H1 (cell line): ENCODE measurements at regions not wholly inside any gene's neighbourhood (a gene's known extent, or its start where the extent isn't known, plus 50 kb on each side); places are given as distances from the start of the nearest gene placed in this dataset.

Source experiments
- ATF3 ChIP-seq: IDR thresholded peaks from 2 replicates; pipeline ENCODE4 v1.6.1; 2011; ENCODE audit warnings: low read depth, mild to moderate bottlenecking, low read length; ENCODE audit not compliant: insufficient read depth
- BCL11A ChIP-seq, 2 experiments: IDR thresholded peaks; one replicate each; pipeline ENCODE4 v1.6.1; 2011; ENCODE audit warnings: low read depth in 2 of 2, low read length in 2 of 2, mild to moderate bottlenecking in 2 of 2
- CREB1 ChIP-seq: IDR thresholded peaks from 2 replicates; pipeline ENCODE4 v1.6.1; 2012; ENCODE audit warnings: inconsistent platforms
- CTCF ChIP-seq, 3 experiments: IDR thresholded peaks; 1 replicate in 2 of 3; 2 replicates in 1 of 3; pipeline versions ENCODE4 v1.5.1 to v1.6.1; 2011; ENCODE audit warnings: low read length in 3 of 3, mild to moderate bottlenecking in 3 of 3, inconsistent platforms in 2 of 3, low read depth in 1 of 3, moderate library complexity in 1 of 3; ENCODE audit not compliant: insufficient read depth in 1 of 3; ENCODE audit errors: control extremely low read depth in 1 of 3
- POU5F1 ChIP-seq: IDR thresholded peaks from 2 replicates; pipeline ENCODE4 v1.6.1; 2011; ENCODE audit warnings: low read depth, mild to moderate bottlenecking, low read length, moderate library complexity
- RNF2 ChIP-seq: fragments of 200-900, 300-1000 bp; sonication (generic); IDR thresholded peaks from 2 replicates; pipeline ENCODE4 v1.7.1; 2016; ENCODE audit warnings: borderline replicate concordance, low read depth, mild to moderate bottlenecking, antibody characterized with exemption, low read length; ENCODE audit not compliant: poor library complexity, severe bottlenecking; ENCODE audit errors: missing control alignments
- TEAD4 ChIP-seq: IDR thresholded peaks from 2 replicates; pipeline ENCODE4 v1.6.1; 2012; ENCODE audit warnings: low read depth, low read length, inconsistent platforms, mixed read lengths
- ZNF274 ChIP-seq: IDR thresholded peaks from 2 replicates; pipeline ENCODE4 v1.7.0; 2012; ENCODE audit warnings: low read length, borderline replicate concordance; ENCODE audit errors: extremely low read depth
- TF ChIP-seq, protein P1 (sequence below): fragments of 300-600 bp; sonication (generic); IDR thresholded peaks from 2 replicates; pipeline ENCODE4 v1.7.1; 2012; ENCODE audit warnings: low read length, moderate library complexity, mild to moderate bottlenecking, inconsistent platforms; ENCODE audit not compliant: insufficient replicate concordance

DNA sequence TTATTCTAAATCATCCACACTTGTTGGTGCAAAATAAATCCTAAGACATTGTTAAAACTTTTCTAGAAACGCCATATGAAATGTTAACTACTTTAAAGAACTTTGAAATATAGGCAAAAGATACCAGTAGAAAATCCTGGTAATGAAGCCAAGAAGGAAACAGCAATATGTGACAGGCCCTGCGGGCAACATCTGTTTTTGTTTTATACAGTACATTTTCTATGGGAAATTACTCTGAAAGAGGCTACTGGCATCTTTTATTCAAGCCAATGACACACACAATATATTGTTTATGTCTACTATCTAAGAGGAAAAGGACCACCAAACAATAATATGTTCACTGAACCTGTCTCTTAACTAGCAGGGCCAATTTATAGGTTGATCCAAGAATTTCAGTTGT lies 829.7 kb downstream of the PCDH17 start (continued):
- no peak for TF ChIP-seq CTCF (IDR thresholded peaks at IDR 0.05; ENCODE audit: control extremely low read depth in 1 of 3, insufficient read depth in 1 of 3, low read depth in 1 of 3, low read length in 3 of 3)
- TF ChIP-seq BCL11A (IDR thresholded peaks at IDR 0.05; ENCODE audit: low read depth in 2 of 2, low read length in 2 of 2): no peak
- no peak for TF ChIP-seq ZNF274
- TF ChIP-seq CREB1: no peak
- TF ChIP-seq POU5F1: no peak
- TF ChIP-seq, protein P1, sequence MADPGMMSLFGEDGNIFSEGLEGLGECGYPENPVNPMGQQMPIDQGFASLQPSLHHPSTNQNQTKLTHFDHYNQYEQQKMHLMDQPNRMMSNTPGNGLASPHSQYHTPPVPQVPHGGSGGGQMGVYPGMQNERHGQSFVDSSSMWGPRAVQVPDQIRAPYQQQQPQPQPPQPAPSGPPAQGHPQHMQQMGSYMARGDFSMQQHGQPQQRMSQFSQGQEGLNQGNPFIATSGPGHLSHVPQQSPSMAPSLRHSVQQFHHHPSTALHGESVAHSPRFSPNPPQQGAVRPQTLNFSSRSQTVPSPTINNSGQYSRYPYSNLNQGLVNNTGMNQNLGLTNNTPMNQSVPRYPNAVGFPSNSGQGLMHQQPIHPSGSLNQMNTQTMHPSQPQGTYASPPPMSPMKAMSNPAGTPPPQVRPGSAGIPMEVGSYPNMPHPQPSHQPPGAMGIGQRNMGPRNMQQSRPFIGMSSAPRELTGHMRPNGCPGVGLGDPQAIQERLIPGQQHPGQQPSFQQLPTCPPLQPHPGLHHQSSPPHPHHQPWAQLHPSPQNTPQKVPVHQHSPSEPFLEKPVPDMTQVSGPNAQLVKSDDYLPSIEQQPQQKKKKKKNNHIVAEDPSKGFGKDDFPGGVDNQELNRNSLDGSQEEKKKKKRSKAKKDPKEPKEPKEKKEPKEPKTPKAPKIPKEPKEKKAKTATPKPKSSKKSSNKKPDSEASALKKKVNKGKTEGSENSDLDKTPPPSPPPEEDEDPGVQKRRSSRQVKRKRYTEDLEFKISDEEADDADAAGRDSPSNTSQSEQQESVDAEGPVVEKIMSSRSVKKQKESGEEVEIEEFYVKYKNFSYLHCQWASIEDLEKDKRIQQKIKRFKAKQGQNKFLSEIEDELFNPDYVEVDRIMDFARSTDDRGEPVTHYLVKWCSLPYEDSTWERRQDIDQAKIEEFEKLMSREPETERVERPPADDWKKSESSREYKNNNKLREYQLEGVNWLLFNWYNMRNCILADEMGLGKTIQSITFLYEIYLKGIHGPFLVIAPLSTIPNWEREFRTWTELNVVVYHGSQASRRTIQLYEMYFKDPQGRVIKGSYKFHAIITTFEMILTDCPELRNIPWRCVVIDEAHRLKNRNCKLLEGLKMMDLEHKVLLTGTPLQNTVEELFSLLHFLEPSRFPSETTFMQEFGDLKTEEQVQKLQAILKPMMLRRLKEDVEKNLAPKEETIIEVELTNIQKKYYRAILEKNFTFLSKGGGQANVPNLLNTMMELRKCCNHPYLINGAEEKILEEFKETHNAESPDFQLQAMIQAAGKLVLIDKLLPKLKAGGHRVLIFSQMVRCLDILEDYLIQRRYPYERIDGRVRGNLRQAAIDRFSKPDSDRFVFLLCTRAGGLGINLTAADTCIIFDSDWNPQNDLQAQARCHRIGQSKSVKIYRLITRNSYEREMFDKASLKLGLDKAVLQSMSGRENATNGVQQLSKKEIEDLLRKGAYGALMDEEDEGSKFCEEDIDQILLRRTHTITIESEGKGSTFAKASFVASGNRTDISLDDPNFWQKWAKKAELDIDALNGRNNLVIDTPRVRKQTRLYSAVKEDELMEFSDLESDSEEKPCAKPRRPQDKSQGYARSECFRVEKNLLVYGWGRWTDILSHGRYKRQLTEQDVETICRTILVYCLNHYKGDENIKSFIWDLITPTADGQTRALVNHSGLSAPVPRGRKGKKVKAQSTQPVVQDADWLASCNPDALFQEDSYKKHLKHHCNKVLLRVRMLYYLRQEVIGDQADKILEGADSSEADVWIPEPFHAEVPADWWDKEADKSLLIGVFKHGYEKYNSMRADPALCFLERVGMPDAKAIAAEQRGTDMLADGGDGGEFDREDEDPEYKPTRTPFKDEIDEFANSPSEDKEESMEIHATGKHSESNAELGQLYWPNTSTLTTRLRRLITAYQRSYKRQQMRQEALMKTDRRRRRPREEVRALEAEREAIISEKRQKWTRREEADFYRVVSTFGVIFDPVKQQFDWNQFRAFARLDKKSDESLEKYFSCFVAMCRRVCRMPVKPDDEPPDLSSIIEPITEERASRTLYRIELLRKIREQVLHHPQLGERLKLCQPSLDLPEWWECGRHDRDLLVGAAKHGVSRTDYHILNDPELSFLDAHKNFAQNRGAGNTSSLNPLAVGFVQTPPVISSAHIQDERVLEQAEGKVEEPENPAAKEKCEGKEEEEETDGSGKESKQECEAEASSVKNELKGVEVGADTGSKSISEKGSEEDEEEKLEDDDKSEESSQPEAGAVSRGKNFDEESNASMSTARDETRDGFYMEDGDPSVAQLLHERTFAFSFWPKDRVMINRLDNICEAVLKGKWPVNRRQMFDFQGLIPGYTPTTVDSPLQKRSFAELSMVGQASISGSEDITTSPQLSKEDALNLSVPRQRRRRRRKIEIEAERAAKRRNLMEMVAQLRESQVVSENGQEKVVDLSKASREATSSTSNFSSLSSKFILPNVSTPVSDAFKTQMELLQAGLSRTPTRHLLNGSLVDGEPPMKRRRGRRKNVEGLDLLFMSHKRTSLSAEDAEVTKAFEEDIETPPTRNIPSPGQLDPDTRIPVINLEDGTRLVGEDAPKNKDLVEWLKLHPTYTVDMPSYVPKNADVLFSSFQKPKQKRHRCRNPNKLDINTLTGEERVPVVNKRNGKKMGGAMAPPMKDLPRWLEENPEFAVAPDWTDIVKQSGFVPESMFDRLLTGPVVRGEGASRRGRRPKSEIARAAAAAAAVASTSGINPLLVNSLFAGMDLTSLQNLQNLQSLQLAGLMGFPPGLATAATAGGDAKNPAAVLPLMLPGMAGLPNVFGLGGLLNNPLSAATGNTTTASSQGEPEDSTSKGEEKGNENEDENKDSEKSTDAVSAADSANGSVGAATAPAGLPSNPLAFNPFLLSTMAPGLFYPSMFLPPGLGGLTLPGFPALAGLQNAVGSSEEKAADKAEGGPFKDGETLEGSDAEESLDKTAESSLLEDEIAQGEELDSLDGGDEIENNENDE: no peak
- TF ChIP-seq TEAD4: no peak
- TF ChIP-seq ATF3: no peak
- no peak for TF ChIP-seq RNF2
